Femur (tissue), 1 donor: ENCODE measurements at regions not wholly inside any gene's neighbourhood (a gene's known extent, or its start where the extent isn't known, plus 50 kb on each side); places are given as distances from the start of the nearest gene placed in this dataset.
"Not testable (repeated sequence)": the region's sequence is repeated elsewhere in the genome, so short reads cannot be mapped to it uniquely, and the experiment has no call there.

ENCODE experiments used
- DNase-seq: peaks from one replicate; pipeline ENCODE4 v3.0.0-alpha.2; 2017

GRCh38 chr3:3433711-3434110, 254.2 kb upstream of the CRBN start:
- no peak for DNase-seq

- no peak for DNase-seq
These were observed 250.3 kb upstream of the CRBN start for GRCh38 chr3:3429841-3430240.

GRCh38 chr3:3407707-3408106, 228.2 kb upstream of the CRBN start:
- DNase-seq = not testable (repeated sequence)

GRCh38 chr3:3405131-3405530, 225.6 kb upstream of the CRBN start:
- no peak for DNase-seq

GRCh38 chr3:3403700-3404099, 224.2 kb upstream of the CRBN start:
- no peak for DNase-seq

- no peak for DNase-seq
These were observed 213.5 kb upstream of the CRBN start for GRCh38 chr3:3392946-3393345.

- DNase-seq = no peak
These were observed 204.0 kb upstream of the CRBN start for GRCh38 chr3:3383461-3383860.

GRCh38 chr3:3372210-3372777, 192.8 kb upstream of the CRBN start:
- no peak for DNase-seq

- no peak for DNase-seq
These were observed 188.8 kb upstream of the CRBN start for GRCh38 chr3:3368306-3368705.

- DNase-seq = peak; percentile 69
These were observed 186.9 kb upstream of the CRBN start for GRCh38 chr3:3366386-3366785.

GRCh38 chr3:3365716-3366115, 186.2 kb upstream of the CRBN start:
- no peak for DNase-seq

GRCh38 chr3:3356846-3357245, 177.4 kb upstream of the CRBN start:
- peak; percentile 62 for DNase-seq

- DNase-seq = no peak
These were observed 176.0 kb upstream of the CRBN start for GRCh38 chr3:3355442-3355841.

- no peak for DNase-seq
These were observed 173.7 kb upstream of the CRBN start for GRCh38 chr3:3353153-3353552.

- no peak for DNase-seq
These were observed 171.7 kb upstream of the CRBN start for GRCh38 chr3:3351226-3351625.

GRCh38 chr3:3347056-3347455, 167.6 kb upstream of the CRBN start:
- DNase-seq = not testable (repeated sequence)

- no peak for DNase-seq
These were observed 167.1 kb upstream of the CRBN start for GRCh38 chr3:3346556-3346955.

- DNase-seq = no peak
These were observed 162.7 kb upstream of the CRBN start for GRCh38 chr3:3342141-3342540.

- no peak for DNase-seq
These were observed 161.7 kb upstream of the CRBN start for GRCh38 chr3:3340965-3341895.

GRCh38 chr3:3340526-3340925, 161.0 kb upstream of the CRBN start:
- DNase-seq = no peak

- DNase-seq = no peak
These were observed 156.4 kb upstream of the CRBN start for GRCh38 chr3:3335903-3336302.

GRCh38 chr3:3334491-3334890, 155.0 kb upstream of the CRBN start:
- no peak for DNase-seq

- DNase-seq = no peak
These were observed 154.1 kb upstream of the CRBN start for GRCh38 chr3:3333571-3333970.

GRCh38 chr3:3316521-3316920, 137.0 kb upstream of the CRBN start:
- DNase-seq = no peak

GRCh38 chr3:3315846-3316245, 136.4 kb upstream of the CRBN start:
- DNase-seq = no peak
